Stimulated activated CD8-positive, alpha-beta memory T cell treated with anti-CD3 and anti-CD28 coated beads, Interleukin-2, amount 100 ng/mL, for 1 hour (primary cell): ENCODE measurements at regions not wholly inside any gene's neighbourhood (a gene's known extent, or its start where the extent isn't known, plus 50 kb on each side); places are given as distances from the start of the nearest gene placed in this dataset.

Experiments used
- DNase-seq, 2 donors: peaks; one replicate each; pipeline ENCODE4 v3.0.0-alpha.2; 2020; ENCODE audit warnings: low read depth in 2 of 2

DNA sequence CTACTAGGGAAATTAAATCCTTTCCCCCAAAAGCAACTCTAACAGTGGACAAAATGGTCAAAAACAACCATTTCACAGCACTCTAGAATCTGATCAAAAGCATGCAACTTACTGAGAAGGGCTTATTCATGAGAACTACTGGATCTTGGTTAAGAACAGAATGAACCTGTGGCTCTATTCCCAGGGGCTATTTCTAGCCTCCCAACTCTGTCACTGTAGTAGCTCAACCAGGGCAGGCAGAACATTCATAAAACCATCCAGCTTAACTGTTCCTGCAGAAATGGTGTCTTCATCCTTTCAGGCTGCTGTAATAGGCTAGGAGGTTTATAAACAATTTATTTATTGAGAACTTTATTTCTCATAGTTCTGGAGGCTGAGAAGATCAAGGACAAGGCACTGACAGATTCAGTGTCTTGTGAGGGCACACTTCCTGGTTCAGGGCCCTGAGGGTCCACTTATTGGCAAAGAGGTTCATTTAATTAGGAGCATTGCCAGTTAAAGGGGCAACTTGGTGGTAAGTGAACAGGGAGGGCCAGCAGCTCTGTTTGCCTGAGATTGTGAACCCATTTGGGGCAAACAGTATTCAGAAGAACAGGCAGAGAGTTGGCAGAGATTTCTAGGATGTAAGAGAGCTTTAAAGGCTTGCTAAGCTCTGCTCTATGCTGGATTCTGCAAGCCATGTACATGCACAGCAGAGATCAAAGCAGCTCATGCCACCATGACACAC lies 238.5 kb upstream of the FBXL7 start:
- no peak for DNase-seq

GRCh38 chr5:15260356-15261268 lies 239.4 kb upstream of the FBXL7 start:
- DNase-seq: no peak

GRCh38 chr5:15256485-15256884 lies 243.5 kb upstream of the FBXL7 start:
- DNase-seq: no peak

GRCh38 chr5:15255576-15255975 lies 244.4 kb upstream of the FBXL7 start:
- no peak for DNase-seq

- DNase-seq: no peak
Observed at GRCh38 chr5:15254607-15255006, 245.4 kb upstream of the FBXL7 start.

DNA sequence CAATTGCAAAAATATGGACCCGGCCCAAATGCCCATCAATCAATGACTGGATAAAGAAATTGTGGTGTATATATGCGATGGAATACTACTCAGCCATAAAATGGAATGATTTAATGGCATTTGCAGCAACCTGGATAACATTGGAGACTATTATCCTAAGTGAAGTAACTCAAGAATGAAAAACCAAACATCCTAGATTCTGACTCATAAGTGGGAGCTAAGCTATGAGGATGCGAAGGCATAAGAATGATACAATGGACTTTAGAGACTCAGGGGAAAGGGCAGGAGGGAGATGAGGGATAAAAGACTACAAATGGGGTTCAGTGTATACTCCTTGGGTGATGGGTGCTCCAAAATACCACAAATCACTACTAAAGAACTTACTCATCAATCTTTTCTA lies 247.6 kb upstream of the FBXL7 start:
- no peak for DNase-seq

DNA sequence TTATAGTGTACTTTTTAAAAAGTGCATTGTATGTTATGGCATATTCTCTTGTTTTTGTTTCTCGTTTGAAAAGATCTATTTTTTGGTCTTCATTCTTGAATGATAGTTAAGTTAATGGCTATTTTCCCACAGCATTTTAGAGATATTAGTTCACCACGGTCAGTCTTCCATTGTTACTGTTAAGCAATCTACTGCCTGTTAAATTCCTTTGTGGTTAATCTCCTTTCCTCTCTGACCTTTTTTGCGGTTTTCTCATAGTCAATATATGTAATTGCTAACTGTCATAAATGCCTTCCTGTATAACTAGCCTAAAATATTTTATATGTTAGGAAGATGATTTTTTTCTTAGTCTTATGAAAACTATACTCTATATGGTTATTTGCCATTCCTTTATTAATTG lies 250.8 kb upstream of the FBXL7 start:
- no peak for DNase-seq

DNA sequence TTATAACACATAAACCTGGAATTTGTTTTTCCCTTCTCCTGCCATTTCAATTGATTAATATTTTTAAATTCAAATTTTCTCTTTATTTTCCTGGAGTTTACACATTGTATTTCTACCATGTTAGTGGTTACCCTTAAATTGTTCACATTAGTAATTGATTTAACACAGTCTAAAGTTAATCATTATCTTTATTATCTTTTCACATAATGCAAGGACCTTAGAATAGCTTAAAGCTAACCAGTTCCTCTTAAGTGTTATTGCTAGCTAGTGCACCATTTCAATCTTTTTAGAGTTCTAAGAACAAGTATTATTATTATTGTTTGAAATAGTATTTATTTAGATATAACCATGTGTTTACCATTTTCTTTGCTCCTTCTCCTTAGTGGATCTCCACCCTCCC lies 251.2 kb upstream of the FBXL7 start:
- DNase-seq: no peak

DNA sequence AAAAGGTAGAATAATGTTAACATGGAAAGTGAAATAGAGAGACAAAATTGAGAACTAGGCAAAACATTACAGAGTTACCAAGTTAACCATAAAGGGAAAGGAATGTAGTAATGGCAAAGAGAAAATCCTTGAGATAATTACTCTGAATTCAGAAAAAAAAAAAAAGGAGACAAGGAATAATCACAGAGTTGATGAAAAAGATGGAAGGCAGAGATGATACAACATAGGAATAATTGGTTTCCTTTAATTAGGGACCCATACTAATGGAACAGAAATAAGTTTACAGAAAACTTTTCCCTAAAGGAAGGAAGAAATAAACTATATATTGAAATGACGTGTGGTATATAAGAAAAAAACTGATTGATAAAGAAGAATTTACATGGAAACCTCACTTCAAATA lies 254.1 kb upstream of the FBXL7 start:
- no peak for DNase-seq

GRCh38 chr5:15243301-15244020 lies 256.5 kb upstream of the FBXL7 start:
- no peak for DNase-seq

- no peak for DNase-seq
Observed at GRCh38 chr5:15241216-15241821, 258.7 kb upstream of the FBXL7 start.

GRCh38 chr5:15238006-15238405 lies 262.0 kb upstream of the FBXL7 start:
- no peak for DNase-seq

- no peak for DNase-seq
Observed at GRCh38 chr5:15236911-15237508, 263.0 kb upstream of the FBXL7 start.

DNA sequence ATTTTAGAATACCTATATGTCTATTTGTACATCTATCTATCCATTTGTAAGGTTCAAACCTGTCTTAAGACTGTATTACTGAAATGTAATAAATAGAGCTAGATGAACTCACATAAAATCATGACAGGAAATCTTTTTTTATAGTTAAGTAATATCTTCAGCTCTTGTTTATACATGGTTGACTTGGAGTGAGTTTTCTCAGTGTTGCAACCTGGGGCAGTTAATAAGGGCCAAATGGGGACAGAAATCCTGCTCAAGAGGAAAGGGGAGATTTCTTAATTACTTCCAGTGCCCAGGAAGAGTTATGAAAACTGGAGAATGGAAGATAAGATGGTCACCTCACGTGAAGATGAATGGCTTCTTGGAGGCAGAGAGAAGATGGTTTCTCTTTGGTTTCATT lies 265.1 kb upstream of the FBXL7 start:
- no peak for DNase-seq

DNA sequence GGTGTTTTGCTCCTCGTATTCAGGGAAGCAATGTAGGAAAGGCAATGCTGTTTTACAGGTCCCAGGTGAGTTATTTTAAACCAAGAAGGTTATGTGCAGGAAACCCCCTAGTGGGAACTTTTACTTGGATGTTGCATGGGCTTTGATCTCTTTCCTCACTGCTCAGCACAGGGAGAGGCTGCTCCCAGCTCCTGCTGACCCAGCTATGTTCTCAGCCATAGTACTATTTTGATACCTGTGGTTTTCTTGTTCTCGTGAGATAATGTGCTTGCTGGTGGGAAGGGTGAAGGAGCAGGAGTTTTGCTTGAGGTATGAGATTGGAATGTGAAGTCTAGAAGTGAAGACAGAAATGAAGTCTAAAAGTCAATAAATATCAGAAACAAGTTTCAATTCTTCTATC lies 265.6 kb upstream of the FBXL7 start:
- no peak for DNase-seq

DNA sequence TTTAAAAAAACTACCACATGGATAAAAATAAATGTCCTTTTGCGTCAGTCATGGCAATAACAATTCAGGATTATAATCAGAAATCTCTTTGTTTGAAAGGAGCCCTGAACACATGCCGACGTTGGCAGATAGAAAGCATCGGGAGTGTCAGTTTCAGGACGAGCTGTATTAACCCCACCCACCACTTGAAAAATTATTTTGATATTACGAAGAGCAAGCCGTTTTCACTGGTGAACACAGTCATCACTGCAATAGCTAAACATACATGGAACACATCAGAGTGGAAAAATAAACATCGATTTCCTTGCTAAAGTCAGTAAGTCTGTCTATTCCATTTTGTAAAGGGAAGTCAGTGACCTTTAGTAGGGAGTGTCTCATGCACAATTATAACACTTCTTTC lies 266.4 kb upstream of the FBXL7 start:
- DNase-seq: no peak

- DNase-seq: no peak
Observed at GRCh38 chr5:15222156-15222555, 277.8 kb upstream of the FBXL7 start.

DNA sequence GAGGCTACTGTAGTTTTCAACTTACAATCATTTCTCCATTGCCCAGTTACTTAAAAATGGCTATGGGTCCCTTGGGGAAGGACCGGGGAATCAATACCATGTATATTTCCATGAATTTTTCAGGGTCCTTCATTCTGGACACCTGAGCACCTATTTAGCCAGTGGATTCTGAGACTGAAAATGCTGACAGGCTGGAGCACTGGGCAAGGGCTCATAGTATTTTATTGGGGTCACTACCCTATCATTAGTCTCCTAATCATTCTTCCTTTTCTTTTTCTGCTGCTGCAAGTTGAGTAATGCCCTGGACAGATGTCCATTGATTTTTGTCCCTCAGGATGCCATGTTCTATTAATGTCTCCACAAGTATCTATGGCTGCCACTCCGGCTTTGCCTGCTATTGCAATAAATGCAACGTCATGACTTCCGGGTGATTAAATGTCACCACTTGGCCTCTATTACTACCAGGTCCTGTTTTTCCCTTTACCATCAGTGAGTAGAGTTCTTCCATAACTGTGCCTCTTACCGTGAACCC lies 279.3 kb upstream of the FBXL7 start:
- no peak for DNase-seq

GRCh38 chr5:15215056-15215455 lies 284.9 kb upstream of the FBXL7 start:
- DNase-seq: no peak

DNA sequence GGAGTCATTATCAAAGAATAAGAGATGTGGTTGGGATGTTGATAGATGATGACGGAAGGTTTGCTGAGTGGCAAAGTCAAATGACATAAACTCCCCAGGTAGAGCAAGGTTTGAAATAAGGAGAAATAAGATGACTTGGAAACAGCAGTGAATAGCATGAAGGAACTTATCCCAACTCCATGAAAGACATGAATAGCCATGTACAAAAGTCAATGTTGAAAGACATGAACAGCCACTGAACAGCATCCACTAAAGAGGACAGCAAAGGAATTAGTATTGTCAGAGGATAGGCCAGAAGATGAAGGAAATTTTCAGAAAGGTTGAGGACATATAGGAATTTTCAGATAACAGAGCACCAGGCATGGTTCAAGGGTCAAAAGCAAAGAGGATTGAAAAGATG lies 286.0 kb upstream of the FBXL7 start:
- DNase-seq: no peak

DNA sequence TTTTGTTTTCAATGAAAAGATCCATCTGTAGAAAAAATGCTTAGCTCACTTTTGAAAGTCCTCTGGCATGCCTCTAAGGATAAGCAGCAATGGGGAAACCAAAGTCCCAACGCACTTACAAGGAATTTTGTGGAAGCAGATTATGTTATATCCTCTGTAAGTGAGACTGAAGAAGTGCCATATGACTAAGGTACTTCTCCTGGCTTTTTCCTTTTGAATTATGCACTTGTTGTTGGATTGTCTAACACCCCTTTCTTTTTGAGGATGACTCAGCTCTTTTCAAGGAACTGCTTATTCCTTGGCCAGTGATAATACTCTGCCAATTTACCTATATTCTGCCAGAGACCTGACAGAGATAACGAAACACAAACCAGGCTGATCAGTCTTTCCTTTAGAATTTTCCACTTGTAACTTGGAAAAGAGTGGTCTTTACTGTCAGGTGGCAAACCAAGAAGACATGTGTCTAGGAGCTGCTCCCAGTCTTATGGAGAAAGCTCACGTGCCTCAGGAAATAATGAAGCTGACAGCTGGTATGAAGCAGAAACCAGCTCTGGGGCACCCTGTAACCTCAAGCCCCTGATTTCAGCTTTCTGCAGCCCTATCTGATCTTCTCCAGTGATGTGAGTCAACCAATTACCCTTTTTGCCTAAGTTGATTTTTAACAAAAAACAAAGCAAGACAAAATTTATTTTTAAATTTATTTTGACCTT lies 290.8 kb upstream of the FBXL7 start:
- no peak for DNase-seq
